ENCODE measurements at regions not wholly inside any gene's neighbourhood (a gene's known extent, or its start where the extent isn't known, plus 50 kb on each side); places are given as distances from the start of the nearest gene placed in this dataset.

GRCh38 chr21:17139696-17140095 lies 373.1 kb upstream of the CXADR start:
- Mint-ChIP-seq H3K4me1 (peaks cover 15% of the 10 kb centered on the region), H3K9me3 (peaks cover 8% of the 10 kb centered on the region), H3K27me3 (ENCODE audit: low read depth) (no peaks in the 10 kb centered on the region), H3K27ac (peak overlapping the region; percentile 63), H3K36me3 (no peaks in the 10 kb centered on the region), H3K4me3 (peak overlapping the region; percentile 45)
- TF ChIP-seq CTCF (IDR thresholded peaks at IDR 0.05; ENCODE audit: unreplicated experiment), result no peak
- no peak for DNase-seq (ENCODE audit: low spot score in 2 of 2, unreplicated experiment in 2 of 2)

GRCh38 chr21:17146426-17146825 lies 366.4 kb upstream of the CXADR start:
- no peak for DNase-seq (ENCODE audit: low spot score in 2 of 2, unreplicated experiment in 2 of 2)
- TF ChIP-seq CTCF (IDR thresholded peaks at IDR 0.05; ENCODE audit: unreplicated experiment), result no peak
- Mint-ChIP-seq H3K9me3 (peaks cover 19% of the 10 kb centered on the region), H3K27me3 (ENCODE audit: low read depth) (no peaks in the 10 kb centered on the region), H3K27ac (no peak overlapping the region), H3K4me1 (peaks cover 1% of the 10 kb centered on the region), H3K36me3 (peaks cover 3% of the 10 kb centered on the region), H3K4me3 (no peak overlapping the region)

GRCh38 chr21:17159697-17160096 lies 353.1 kb upstream of the CXADR start:
- Mint-ChIP-seq H3K4me3 (no peak overlapping the region), H3K27ac (no peak overlapping the region), H3K36me3 (peaks cover 3% of the 10 kb centered on the region), H3K27me3 (ENCODE audit: low read depth) (no peaks in the 10 kb centered on the region), H3K9me3 (peaks cover 17% of the 10 kb centered on the region), H3K4me1 (peaks cover 9% of the 10 kb centered on the region)
- no peak for DNase-seq (ENCODE audit: low spot score in 2 of 2, unreplicated experiment in 2 of 2)
- TF ChIP-seq CTCF (IDR thresholded peaks at IDR 0.05; ENCODE audit: unreplicated experiment), result no peak

- Mint-ChIP-seq H3K4me3 (no peak overlapping the region), H3K9me3 (peaks cover 54% of the 10 kb centered on the region), H3K4me1 (peaks cover 12% of the 10 kb centered on the region), H3K27ac (no peak overlapping the region), H3K27me3 (ENCODE audit: low read depth) (no peaks in the 10 kb centered on the region), H3K36me3 (peaks cover 5% of the 10 kb centered on the region)
- no peak for TF ChIP-seq CTCF (IDR thresholded peaks at IDR 0.05; ENCODE audit: unreplicated experiment)
- DNase-seq (ENCODE audit: low spot score in 2 of 2, unreplicated experiment in 2 of 2), result no peak
Observed at GRCh38 chr21:17185674-17186073, 327.2 kb upstream of the CXADR start.

- Mint-ChIP-seq H3K9me3 (peaks cover 64% of the 10 kb centered on the region), H3K4me3 (no peak overlapping the region), H3K27me3 (ENCODE audit: low read depth) (no peaks in the 10 kb centered on the region), H3K36me3 (peaks cover 10% of the 10 kb centered on the region), H3K4me1 (peaks cover 7% of the 10 kb centered on the region), H3K27ac (no peak overlapping the region)
- DNase-seq (ENCODE audit: low spot score in 2 of 2, unreplicated experiment in 2 of 2), result no peak
- no peak for TF ChIP-seq CTCF (IDR thresholded peaks at IDR 0.05; ENCODE audit: unreplicated experiment)
Observed at GRCh38 chr21:17189963-17190362, 322.9 kb upstream of the CXADR start.

- DNase-seq (ENCODE audit: low spot score in 2 of 2, unreplicated experiment in 2 of 2), result no peak
- Mint-ChIP-seq H3K9me3 (peaks cover 53% of the 10 kb centered on the region), H3K4me1 (peaks cover 10% of the 10 kb centered on the region), H3K36me3 (peaks cover 10% of the 10 kb centered on the region), H3K4me3 (no peak overlapping the region), H3K27ac (no peak overlapping the region), H3K27me3 (ENCODE audit: low read depth) (no peaks in the 10 kb centered on the region)
- TF ChIP-seq CTCF (IDR thresholded peaks at IDR 0.05; ENCODE audit: unreplicated experiment), result no peak
Observed at GRCh38 chr21:17191346-17191993, 321.4 kb upstream of the CXADR start.

Data from mesothelial cell of epicardium (in vitro differentiated cells).